ENCODE measurements at regions not wholly inside any gene's neighbourhood (a gene's known extent, or its start where the extent isn't known, plus 50 kb on each side); places are given as distances from the start of the nearest gene placed in this dataset.

DNA sequence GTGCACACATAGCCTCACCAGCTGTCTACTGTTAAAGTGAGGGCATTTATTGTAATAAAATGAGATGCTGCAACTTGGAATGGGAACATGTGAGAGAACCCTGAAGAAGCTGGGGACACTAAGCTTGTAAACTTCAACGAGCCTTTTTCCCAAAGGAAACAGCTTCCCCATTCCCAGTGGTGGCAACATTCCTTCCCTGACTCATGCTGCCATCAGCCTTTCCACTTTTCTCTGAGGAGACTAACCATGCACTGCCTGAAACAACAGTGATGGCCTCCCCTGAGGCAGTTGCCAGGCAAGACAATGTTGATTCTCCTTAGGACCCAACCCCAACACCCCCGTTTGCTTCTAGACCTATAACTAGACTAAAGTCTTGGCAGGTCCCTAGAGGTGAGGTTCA lies 928.3 kb downstream of the GLUD2 start:
- H3K27ac Mint-ChIP-seq (ENCODE audit: unreplicated experiment) = no peak overlapping the region
- no peak for DNase-seq (ENCODE audit: low spot score)
- no peak overlapping the region for H3K4me3 Mint-ChIP-seq (ENCODE audit: unreplicated experiment)
- H3K36me3 Mint-ChIP-seq (ENCODE audit: low read depth) = no peaks in the 10 kb centered on the region
- H3K4me1 Mint-ChIP-seq (ENCODE audit: low read depth) = no peaks in the 10 kb centered on the region
- TF ChIP-seq, protein P1, sequence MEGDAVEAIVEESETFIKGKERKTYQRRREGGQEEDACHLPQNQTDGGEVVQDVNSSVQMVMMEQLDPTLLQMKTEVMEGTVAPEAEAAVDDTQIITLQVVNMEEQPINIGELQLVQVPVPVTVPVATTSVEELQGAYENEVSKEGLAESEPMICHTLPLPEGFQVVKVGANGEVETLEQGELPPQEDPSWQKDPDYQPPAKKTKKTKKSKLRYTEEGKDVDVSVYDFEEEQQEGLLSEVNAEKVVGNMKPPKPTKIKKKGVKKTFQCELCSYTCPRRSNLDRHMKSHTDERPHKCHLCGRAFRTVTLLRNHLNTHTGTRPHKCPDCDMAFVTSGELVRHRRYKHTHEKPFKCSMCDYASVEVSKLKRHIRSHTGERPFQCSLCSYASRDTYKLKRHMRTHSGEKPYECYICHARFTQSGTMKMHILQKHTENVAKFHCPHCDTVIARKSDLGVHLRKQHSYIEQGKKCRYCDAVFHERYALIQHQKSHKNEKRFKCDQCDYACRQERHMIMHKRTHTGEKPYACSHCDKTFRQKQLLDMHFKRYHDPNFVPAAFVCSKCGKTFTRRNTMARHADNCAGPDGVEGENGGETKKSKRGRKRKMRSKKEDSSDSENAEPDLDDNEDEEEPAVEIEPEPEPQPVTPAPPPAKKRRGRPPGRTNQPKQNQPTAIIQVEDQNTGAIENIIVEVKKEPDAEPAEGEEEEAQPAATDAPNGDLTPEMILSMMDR (IDR thresholded peaks at IDR 0.05) = no peak
- peaks cover 55% of the 10 kb centered on the region for H3K9me3 Mint-ChIP-seq (ENCODE audit: low read depth)
- H3K27me3 Mint-ChIP-seq (ENCODE audit: low read depth) = no peaks in the 10 kb centered on the region

DNA sequence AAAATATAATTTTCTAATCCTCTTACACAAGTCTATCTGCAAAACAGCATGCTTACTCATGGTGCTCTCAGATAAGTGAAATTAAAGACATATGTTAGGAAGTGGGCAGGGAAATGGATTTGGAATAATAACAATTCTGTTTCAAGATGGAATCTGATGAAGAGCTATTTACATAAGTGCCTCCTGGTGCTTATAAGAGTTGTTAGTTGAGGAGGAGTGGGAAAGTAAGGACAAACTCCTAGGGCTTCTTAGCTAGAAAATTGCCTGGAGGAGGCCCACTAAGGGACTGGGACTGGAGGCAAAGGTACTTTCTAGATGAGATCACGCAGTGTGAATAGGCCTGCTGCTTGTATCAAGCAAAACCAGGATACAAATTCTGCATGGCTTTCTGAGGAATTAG lies 939.8 kb downstream of the GLUD2 start:
- Mint-ChIP-seq H3K27me3 (ENCODE audit: low read depth) (no peaks in the 10 kb centered on the region), H3K9me3 (ENCODE audit: low read depth) (peaks cover 39% of the 10 kb centered on the region), H3K4me3 (ENCODE audit: unreplicated experiment) (no peak overlapping the region), H3K4me1 (ENCODE audit: low read depth) (no peaks in the 10 kb centered on the region), H3K36me3 (ENCODE audit: low read depth) (no peaks in the 10 kb centered on the region), H3K27ac (ENCODE audit: unreplicated experiment) (no peak overlapping the region)
- TF ChIP-seq, protein P1 (IDR thresholded peaks at IDR 0.05) = no peak
- no peak for DNase-seq (ENCODE audit: low spot score)

DNA sequence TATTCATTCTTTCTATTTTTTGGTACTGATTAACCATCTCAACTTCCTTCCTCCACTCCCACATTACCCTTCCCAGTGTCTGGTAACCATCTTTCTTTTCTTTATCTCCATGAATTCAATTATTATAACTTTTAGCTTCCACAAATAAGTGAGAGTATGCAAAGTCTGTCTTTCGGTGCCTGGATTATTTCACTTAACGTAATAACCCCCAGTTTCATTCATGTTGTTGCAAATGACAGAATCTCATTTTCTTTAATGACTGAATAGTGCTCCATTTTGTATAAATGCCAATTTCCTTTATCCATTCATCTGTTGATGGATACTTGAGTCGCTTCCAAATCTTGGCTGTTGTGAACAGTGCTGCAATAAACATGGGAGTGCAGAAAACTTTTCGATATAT lies 940.4 kb downstream of the GLUD2 start:
- H3K27me3 Mint-ChIP-seq (ENCODE audit: low read depth) = no peaks in the 10 kb centered on the region
- no peak overlapping the region for H3K27ac Mint-ChIP-seq (ENCODE audit: unreplicated experiment)
- TF ChIP-seq, protein P1 (IDR thresholded peaks at IDR 0.05) = no peak
- H3K36me3 Mint-ChIP-seq (ENCODE audit: low read depth) = no peaks in the 10 kb centered on the region
- no peak overlapping the region for H3K4me3 Mint-ChIP-seq (ENCODE audit: unreplicated experiment)
- H3K4me1 Mint-ChIP-seq (ENCODE audit: low read depth) = no peaks in the 10 kb centered on the region
- peaks cover 39% of the 10 kb centered on the region for H3K9me3 Mint-ChIP-seq (ENCODE audit: low read depth)
- no peak for DNase-seq (ENCODE audit: low spot score)

DNA sequence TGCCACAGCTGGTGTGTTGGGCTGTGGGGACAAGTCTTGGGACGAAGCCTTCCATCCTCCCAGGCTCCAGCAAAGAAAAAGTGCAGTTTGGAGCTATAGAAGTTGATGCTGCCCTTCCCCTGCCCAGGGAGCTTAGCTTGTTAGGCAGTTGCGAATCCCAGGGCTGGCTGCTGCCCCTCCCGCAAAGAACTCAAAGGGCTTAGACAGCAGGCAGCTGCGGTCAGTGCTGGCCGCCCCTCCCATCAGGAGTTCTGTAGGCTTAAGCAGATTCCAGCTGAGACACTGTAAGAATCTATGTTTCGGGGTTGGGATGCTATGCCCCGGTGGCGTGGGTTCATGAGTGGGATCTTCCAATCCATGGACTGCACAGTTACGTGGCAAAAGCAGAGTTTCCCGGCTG lies 956.7 kb downstream of the GLUD2 start:
- Mint-ChIP-seq H3K4me3 (ENCODE audit: unreplicated experiment) (no peak overlapping the region), H3K27me3 (ENCODE audit: low read depth) (no peaks in the 10 kb centered on the region), H3K36me3 (ENCODE audit: low read depth) (no peaks in the 10 kb centered on the region), H3K27ac (ENCODE audit: unreplicated experiment) (no peak overlapping the region), H3K9me3 (ENCODE audit: low read depth) (peaks cover 15% of the 10 kb centered on the region), H3K4me1 (ENCODE audit: low read depth) (no peaks in the 10 kb centered on the region)
- no peak for DNase-seq (ENCODE audit: low spot score)
- TF ChIP-seq, protein P1 (IDR thresholded peaks at IDR 0.05) = no peak

DNA sequence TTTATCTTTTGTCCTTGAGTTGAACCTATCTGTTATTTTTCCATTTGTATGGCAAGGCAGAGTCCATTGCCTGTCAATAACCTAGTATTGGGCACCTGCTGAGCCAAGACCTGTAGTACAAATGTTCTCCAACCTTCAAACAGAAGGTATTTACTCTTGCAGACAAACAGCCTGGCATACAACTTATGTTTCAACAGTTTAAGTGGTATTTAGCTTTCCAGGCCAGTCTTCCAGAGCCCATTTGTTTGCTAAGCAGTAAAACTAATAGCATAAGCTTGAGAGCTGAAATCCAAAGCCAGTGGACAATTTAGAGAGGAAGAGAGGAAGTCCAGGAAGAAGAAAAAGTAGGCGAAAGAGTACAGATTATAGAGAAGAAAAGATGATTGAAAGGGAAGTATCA lies 979.3 kb downstream of the GLUD2 start:
- Mint-ChIP-seq H3K36me3 (ENCODE audit: low read depth) (no peaks in the 10 kb centered on the region), H3K9me3 (ENCODE audit: low read depth) (peaks cover 31% of the 10 kb centered on the region), H3K27ac (ENCODE audit: unreplicated experiment) (no peak overlapping the region), H3K4me1 (ENCODE audit: low read depth) (no peaks in the 10 kb centered on the region), H3K27me3 (ENCODE audit: low read depth) (no peaks in the 10 kb centered on the region), H3K4me3 (ENCODE audit: unreplicated experiment) (no peak overlapping the region)
- TF ChIP-seq, protein P1 (IDR thresholded peaks at IDR 0.05) = no peak
- DNase-seq (ENCODE audit: low spot score) = no peak
